ENCODE measurements at regions not wholly inside any gene's neighbourhood (a gene's known extent, or its start where the extent isn't known, plus 50 kb on each side); places are given as distances from the start of the nearest gene placed in this dataset.

DNA sequence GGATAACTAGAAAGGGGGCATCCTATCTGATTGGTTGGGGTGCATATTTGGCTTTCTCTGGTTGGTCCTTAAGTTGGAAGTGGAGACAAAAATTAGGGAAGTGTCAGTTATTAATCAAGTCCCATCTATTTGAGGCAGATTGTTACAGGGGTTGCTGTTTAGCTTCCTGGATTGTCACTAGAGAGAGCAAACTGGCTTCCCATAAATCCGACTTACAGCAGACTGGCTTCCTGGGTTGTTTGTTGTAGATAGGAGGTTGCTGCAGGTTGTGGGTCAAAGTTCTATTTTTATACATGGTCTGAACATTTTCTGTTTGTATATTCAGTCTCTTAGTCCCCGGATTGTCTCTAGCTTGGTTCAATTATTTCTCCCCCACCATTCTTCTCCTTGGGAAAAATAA is 106.1 kb upstream of the HABP2 start:
- no peak for DNase-seq

DNA sequence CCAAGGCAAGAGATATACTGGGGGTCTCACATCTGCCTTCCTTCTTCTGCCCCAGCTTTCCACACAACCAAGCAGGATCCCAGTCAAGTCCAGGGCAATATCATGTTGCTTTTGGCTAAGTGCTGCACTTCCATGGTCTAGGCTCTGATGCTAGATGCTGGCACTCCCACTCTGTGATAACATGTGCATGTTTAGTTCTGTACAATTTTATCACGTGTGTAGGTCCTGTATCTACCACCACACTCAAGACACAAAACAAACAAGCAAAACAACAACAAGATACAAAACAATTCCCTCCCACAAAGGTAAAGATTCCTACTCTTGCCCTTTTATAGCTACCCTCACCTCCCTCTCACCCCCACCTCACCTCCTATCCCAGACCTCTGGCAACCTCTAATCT is 105.6 kb upstream of the HABP2 start:
- no peak for DNase-seq

DNA sequence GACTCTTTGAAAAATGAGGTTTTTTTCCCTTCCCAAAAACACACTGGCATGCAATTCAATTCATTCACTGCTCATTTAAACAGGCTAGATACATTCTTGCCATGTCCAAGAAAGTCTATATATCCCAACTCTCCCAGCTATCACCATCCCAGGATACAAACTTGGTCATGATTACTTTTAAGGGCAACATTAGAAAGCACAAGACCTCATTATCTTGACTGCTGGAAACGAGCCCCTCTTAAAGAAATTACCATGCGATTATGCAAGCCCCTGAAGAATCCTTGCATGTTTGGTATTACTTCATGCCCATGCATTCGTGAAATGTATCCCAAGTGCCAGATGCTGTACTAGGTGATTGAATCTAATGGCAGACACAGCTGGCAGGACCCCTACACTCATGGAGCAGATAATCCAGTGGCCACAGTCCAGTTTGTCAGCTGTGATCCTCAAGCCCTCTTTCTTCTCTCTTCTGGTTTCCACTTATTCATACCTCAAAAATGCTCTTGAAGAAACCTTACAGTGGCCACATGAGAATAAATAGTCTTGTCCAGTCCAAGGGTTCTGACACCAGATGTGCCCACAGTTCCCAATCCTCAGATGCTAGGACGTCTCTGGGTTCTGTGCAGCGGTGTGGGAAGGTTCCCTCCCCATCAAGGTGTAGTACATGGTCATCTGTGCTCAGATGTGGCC is 103.7 kb upstream of the HABP2 start:
- no peak for DNase-seq

DNA sequence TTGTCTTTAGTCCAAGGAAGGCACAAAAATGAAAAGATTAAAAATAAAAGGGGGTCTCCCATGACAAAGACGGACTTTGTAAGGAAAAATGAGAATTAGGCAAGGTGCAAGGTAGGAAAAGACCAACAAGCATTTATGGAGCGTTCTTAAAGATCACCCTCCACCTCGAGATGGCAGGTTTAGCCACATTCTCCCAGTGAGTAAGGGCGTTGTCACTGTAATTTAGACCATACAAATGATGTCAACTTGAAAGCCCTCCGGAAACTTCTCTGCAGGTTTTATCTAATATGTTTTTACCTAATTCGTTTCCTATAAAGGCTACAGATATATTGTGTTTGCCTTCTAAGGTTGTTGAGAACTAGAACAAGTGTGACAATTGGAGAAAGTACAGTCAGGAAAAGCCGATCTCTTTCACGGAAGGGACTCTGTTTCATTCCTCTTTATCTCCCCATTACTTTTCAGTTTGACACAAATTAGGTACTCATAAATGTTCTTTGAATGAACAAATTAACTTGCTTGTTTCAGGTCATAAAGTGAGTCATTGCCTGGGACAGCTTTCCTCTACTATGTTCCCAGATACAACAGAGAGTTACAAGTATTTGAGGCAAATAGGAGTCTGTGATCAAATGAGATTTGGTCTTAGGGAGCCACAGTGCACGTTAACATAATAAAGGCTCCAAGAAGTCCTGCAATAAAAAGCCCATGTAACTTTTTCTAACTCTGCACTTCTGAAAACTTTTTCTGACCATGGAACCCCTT is 102.6 kb upstream of the HABP2 start:
- no peak for DNase-seq

DNA sequence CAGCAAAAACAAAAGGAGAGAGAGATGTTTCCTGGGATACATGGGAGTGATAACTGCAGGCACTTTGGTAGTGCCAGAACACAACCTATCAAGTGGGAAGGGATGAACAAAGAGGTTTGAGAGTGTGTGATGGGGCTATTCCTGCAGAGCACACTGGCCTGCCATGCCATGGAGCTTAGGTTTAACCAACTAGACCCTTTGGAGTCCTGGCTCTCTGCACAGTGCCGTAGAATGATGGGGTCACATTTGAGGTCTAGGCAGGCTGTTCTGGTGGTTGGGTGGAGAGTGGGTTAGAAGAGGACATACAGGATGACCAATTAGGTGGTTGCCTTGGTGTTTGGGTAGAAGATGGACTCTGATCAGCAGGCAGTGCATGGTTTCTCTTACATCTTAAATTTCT is 101.9 kb upstream of the HABP2 start:
- no peak for DNase-seq

DNA sequence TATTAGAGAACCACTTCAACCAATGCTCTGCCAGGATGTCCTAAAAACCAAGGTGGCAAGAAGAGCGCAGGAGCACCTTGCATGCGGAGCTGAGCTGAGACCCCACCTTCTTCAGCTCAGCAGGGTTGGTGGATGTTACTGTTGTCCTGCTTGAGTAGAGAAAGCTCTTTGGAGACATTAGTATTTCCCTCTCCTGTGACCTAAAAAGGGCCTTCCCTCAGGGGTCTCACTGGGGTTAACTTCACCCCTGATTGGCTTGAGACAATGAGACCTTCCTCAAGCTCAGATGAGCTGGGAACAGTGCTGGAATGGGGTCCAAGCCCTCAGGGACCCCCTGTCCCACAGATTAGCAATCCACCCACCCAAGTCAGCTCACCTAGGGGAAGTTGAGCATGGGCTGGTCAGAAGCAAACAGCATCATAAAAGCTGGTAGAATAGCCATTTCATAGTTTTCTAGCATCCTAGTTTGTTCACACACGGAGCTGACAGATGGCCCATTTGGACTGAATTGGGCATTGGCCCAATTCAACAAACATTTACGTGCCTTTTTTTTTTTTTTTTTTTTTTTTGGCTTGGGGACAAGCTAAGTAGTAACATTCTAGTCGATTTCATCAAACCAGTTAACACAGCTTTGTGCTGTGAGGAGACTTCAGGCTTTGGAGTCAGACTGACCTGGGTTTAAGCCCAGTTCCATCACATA is 100.6 kb upstream of the HABP2 start:
- no peak for DNase-seq

DNA sequence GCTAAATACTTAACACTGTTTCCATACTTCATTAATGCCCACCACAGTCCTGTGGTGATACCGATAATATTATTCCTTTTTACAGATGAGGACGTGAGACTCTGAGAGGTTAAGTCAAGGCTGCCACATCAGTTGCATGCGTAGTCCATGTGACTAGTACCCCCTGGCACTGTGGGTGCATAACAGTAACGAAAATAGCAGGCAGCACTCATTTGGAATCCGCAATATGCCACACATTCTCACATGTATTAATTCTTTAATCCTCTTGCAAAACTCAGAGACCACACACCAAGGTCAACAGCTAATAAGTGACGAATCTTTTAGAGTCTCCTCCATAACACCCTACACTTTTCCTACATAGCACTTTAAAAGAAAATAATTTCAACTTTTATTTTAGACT is 99.5 kb upstream of the HABP2 start:
- DNase-seq: no peak

DNA sequence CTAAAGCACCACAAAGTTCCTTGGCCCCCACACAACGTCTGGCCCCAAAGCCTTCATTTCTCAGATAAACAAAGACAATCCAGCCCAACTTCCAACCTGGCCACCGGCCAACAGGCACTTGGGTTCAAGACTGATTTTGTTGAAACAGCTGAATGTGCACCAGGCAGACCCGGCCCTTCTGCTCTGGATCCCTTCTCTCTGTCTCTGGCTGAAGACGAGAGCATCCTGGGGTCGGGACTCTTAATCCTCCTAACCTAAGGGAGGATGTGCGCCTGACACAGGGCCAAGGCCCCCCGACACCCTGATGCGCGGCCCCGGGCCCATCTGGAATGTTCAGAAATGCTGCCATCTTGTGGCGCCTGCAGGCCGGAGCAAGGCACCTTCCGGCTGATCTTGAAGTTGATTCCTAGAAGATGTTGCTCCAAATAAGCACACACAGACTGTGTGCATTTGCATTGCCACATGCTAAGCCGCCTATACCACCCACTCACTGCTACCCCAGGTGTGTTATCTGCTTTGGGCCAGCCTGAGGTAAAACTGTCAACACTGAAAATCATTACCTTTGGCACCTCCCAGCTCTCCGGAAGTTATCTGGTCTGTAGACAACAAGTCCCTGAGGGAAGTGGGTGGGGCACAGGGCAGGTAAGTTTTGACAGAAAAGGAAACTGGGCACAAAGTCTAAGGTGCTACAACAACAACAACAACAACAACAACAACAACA is 98.4 kb upstream of the HABP2 start:
- peak; percentile 14 to 21 for DNase-seq

DNA sequence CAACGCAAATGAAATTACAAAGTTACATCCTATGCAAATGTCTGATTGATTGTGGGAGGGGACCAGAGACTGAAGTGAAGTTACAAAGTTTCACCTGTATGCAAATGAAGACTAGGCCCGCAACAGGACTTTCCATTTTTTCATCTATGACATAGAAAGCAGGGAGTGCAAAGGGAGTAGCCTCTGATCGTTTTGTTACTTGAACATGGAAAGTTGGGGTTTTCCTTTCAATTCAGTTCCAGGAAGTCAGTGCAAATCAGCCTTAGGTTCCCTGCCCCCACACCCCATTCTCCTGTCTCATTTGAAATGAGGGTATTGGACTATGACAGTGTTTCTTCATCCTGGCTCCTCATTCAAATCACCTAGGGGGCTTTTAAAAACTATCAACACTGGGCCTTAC is 96.9 kb upstream of the HABP2 start:
- DNase-seq: no peak

DNA sequence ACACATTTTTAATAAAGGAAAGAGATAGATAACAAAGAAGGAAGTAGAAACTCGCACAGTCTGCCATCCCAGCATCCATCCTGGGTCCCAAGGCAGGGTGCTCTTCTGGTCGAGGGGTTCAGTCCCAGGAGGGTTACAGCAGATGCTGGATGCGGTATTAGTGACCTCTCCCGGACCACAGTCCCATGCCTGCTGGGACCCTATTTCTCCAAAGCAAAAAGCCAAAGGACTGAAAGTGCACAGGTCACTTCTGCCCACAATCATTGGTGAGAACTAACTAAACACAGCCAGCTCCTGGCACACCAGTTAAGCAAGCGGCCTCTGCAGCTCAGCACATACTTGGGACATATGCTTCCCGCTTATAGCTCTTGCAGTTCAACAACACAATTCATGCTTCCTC is 96.1 kb upstream of the HABP2 start:
- no peak for DNase-seq

DNA sequence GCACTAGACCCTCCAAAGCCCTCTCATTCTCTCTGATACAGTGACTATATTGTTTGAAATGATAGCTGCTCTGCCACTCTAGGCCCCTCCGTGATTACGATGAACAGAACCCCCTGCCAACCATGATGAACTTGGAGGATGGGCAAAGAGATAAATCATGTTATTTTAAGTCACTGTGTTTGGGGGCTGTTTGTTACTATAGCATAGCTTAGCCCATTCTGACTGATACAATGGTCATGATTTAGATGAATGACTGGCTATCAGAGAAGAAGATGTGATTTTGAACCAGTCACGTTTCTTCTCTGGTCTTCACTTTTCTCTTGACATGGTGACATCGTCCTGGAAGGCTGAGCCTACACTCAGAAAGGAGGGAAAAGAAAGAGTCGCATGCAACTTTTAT is 95.4 kb upstream of the HABP2 start:
- DNase-seq: no peak

DNA sequence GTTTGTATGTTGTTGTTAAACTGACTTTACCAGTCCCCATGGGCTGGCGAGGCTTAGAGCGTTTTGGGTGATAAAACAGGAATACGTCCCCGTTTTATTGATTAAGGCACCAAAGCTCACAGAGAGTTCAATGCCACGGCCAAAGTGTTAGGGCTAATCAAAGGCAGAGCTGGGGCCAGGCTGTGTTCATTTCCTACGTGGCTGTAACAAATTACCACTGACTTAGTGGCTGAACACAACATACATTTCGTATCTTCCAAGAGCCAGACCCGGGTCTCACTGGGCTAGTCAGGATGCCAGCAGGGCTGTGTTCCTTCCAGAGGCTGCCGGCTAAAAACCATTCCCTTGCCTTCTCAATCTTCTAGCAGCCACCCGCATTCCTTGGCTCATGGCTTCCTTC is 94.4 kb upstream of the HABP2 start:
- DNase-seq: no peak

DNA sequence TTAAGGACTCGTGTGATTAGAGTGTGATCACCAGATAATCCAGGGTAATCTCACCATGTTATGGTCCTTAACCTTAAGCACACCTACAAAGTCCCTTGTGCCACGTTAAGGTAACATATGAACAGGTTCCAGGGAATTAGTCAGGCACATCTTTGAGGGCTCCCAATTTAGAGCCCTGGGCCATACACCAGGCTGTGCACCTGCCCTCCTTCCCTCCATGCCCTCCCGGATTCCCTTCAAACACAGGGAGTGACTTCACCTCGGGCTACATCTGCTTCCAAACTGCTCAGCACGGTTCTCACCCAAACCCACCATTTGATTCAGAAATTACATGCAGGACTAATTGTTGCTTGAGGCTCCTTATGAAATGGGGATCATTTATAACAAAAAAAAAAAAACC is 93.9 kb upstream of the HABP2 start:
- DNase-seq: no peak

DNA sequence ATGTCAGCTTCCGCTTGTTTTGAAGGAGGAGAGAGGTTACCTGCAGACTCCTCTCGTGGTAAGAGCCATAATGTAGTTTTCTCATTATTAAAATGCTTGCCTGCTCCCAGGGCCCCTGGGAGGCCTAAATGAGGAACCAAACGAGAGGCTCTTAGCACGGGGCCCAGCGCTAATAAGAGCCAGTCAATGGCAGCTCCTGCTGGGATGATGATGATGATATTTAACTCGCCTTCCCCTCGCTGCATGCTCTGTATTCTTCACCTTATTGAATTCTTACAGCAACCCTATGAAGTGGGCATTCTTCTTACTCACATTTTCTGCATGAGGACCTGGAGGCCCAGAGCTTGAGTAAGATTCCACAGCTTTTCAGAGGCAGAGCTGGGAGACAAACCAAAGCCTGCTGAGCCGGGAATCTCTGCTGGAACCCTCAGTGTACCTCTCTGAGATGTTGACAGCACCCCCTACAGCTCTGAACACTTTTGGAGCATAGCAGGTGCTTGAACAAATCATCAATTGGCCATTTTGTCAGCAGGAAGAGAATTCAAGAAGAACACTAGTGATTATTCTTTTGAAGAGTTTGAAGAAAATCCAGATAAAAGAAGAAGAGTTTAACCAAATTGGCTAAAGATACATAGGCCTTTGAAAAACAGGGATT is 93.1 kb upstream of the HABP2 start:
- no peak for DNase-seq

DNA sequence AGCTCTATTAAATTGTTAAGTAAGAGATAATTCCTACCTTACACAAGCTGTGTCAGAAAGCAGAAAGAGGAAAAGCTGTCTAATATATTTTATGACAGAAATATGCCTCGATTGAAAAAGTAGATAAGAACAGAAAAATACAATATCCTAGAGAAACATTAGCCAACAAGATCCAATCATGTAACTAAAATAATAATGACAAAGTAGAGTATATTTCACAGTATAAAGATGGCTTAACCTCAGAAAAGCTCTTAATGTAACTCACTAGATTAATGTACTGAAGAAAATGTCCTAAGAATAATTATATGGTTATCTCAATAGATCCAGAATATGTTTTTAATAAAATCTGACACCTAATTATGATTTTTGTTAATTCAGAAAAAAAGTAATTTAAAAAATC is 89.8 kb upstream of the HABP2 start:
- no peak for DNase-seq

DNA sequence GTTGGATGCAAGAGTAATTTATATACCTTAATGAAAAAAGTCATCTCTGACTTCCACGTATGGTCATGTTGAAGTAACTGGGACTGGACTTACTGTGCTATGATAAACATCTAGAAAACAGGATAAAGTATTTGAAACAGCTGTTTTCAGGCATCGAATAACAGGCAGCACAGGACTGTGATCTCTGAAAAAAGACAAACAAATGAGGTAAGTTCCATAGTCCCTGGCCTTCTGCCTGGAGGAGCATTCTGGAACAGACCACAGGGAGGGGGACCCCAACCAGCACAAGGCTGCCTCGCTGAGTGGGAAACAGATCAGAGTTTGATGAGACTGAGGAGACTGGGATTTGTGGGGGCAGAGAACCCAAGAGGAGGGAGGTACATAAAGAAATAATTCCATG is 89.1 kb upstream of the HABP2 start:
- DNase-seq: no peak

DNA sequence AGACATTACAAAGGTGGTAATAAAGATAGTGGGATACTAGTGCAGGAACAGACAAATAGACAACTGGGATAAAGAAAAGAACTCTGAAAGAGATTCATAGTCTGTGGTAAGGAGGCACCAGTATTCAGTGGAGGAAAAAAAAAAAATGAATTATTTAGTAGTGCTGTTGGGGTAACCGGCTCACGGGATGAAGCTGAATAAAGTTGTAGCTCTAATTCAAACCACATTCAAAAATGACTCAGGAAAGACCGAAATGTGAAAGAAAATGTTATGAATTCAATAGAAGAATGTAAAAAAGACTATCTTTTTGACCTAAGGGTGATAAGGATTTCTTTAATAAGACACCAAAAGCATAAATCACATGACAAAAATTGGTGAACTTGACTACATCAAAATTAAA is 83.1 kb upstream of the HABP2 start:
- no peak for DNase-seq

DNA sequence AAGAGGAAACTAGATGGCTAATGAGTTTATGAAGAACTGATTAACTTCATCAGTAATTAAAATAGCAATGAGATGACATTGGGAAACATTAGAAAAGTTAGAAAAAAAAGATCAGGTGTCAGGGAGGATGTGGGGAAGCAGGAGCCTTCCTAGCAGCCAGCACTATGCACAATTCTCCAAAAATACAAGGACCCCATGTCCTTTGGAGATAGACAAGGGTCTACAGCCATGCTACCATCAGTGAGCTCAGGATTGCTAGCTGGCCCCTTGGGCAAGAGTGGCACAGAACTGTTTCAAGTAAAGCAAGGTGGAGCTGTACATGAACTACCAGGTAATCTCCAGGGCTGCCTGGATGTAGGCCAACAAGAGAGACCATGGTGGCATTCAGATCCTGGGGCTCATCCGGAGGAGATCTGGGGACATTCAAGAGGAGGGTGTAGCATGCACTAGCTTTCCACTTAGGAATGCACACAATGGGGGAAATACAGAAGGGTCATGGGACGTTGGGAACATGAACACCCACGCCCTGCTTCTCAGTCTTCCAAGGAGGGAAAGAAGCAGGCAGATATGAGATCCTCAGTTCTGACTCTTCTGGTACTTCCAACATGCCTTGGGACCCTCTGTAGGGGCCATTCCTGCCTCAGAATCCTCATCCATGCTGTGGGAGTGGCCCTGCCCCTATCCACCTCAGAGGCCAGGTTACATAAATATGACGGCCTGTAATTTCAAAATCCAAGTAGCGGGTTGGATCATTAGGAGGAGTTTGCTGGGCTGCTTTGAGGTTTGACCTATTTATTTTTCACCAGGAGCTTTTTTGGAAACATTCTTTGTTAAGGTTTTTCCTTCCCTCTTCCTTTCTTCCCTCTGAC is 82.2 kb upstream of the HABP2 start:
- no peak for DNase-seq

DNA sequence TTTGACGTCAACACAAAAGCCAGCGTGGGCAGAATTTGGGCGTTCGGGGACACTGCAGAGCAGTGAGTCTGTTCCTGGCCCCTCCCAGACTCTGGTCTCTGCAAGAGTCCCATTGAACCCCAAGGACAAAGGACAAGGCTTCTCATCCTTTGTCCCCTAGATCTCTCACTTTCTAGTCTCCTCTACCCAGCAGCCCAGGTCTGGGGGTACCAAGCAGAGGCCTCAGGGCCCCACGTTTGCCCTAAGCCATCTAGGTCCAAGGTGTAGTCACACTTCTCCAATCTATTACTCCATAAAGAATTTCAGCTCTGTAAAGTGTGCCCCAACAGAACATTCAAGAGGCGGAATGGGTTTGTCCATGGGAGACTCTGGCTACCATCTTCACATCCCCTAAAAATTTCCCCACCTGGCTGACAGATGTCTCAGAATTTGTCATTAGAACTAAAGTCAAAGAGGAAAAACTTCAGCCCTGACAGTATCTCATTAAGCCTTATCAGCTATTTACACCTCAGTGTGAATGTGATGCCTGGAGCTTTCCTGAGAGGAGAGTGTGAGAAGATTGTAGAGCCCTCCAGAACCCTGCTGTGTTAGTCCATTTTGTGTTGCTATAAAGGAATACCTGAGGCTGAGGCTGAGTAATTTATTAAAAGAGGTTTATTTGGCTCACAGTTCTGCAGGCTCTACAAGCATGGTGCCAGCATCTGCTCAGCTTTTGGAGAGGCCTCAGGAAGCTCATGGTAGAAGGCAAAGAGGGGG is 81.4 kb upstream of the HABP2 start:
- no peak for DNase-seq

DNA sequence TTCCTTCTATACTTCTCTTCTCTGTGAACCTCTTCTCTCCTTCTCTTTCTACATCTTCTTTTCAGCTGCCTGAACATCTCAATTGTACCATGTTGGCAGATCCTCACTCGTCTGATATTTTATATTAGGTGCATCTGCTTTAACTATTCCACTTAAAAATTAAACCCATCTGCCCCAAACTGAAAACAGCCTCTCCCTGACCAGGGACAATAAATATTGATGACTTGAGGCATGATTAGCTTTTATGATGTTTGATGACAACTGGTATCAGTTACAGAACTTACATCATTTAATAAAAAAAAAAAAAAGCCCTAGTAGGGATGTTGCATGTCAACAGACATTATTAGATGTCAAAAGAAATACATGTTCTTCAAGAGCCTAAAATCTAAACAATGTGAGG is 79.8 kb upstream of the HABP2 start:
- no peak for DNase-seq

DNA sequence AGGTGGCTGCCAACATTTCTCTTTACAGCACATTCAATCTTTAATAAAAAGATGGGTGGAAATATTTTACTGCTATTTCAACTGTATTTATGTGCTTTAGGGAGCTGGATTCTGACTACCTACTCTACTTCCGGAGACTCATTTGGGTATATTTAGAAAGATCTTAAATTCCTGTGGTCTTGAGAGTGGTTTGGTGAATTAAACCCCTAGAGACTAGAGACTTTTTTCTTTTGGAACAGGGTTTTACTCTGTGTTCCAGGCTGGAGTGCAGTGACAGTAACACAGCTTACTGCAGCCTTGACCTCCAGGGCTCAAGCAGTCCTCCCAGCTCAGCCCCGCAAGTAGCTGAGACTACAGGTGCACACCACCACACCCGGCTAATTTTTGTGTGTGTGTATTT is 79.0 kb upstream of the HABP2 start:
- no peak for DNase-seq
